NCI-H69 (cell line): ENCODE measurements at regions not wholly inside any gene's neighbourhood (a gene's known extent, or its start where the extent isn't known, plus 50 kb on each side); places are given as distances from the start of the nearest gene placed in this dataset.
A peak's percentile ranks its signal among the peaks of the same experiment; 100 is the strongest.

Experiments
- DNase-seq: peaks from one replicate; lab custom pipeline; 2025; lab: John Stamatoyannopoulos, UW

GRCh38 chr12:90027889-90028634 lies 319.4 kb upstream of the ATP2B1 start:
- no peak for DNase-seq

- no peak for DNase-seq
Observed at GRCh38 chr12:90027041-90027440, 318.4 kb upstream of the ATP2B1 start.

GRCh38 chr12:90026516-90026915 lies 317.9 kb upstream of the ATP2B1 start:
- DNase-seq: no peak

- DNase-seq: peak; percentile 19
Observed at GRCh38 chr12:90024262-90024661, 315.6 kb upstream of the ATP2B1 start.

- DNase-seq: peak; percentile 22
Observed at GRCh38 chr12:90023207-90023900, 314.7 kb upstream of the ATP2B1 start.

- no peak for DNase-seq
Observed at GRCh38 chr12:90021795-90022440, 313.3 kb upstream of the ATP2B1 start.

GRCh38 chr12:90020881-90021280 lies 312.2 kb upstream of the ATP2B1 start:
- peak; percentile 26 for DNase-seq

- DNase-seq: no peak
Observed at GRCh38 chr12:90020436-90020835, 311.8 kb upstream of the ATP2B1 start.

GRCh38 chr12:90020014-90020413 lies 311.4 kb upstream of the ATP2B1 start:
- no peak for DNase-seq

- DNase-seq: no peak
Observed at GRCh38 chr12:90017316-90017715, 308.7 kb upstream of the ATP2B1 start.

GRCh38 chr12:90015228-90015627 lies 306.6 kb upstream of the ATP2B1 start:
- DNase-seq: no peak

- peak; percentile 54 for DNase-seq
Observed at GRCh38 chr12:90013409-90013808, 304.8 kb upstream of the ATP2B1 start.

- peak; percentile 16 for DNase-seq
Observed at GRCh38 chr12:90010089-90010488, 301.5 kb upstream of the ATP2B1 start.

GRCh38 chr12:90008277-90008676 lies 299.6 kb upstream of the ATP2B1 start:
- DNase-seq: no peak

- no peak for DNase-seq
Observed at GRCh38 chr12:90004319-90005074, 295.9 kb upstream of the ATP2B1 start.

GRCh38 chr12:90003688-90004087 lies 295.1 kb upstream of the ATP2B1 start:
- DNase-seq: no peak

- no peak for DNase-seq
Observed at GRCh38 chr12:90000721-90001120, 292.1 kb upstream of the ATP2B1 start.

GRCh38 chr12:89999699-90000505 lies 291.3 kb upstream of the ATP2B1 start:
- no peak for DNase-seq

- DNase-seq: no peak
Observed at GRCh38 chr12:89995870-89996269, 287.2 kb upstream of the ATP2B1 start.

- DNase-seq: peak; percentile 41
Observed at GRCh38 chr12:89994911-89995310, 286.3 kb upstream of the ATP2B1 start.

- no peak for DNase-seq
Observed at GRCh38 chr12:89993632-89994031, 285.0 kb upstream of the ATP2B1 start.
